ENCODE measurements at regions not wholly inside any gene's neighbourhood (a gene's known extent, or its start where the extent isn't known, plus 50 kb on each side); places are given as distances from the start of the nearest gene placed in this dataset.

- intact Hi-C loops (cut with micrococcal nuclease): loop anchor here (1.0 to 2.0 kb wide), 4 partner anchors 36 to 446 kb away; no protein-coding TSS in a partner anchor
- Histone ChIP-seq H3K4me3 (ENCODE audit: low read length) (no peak overlapping the region), H3K9me3 (ENCODE audit: control insufficient read depth in 2 of 3, low read length in 3 of 3) (no peaks in the 10 kb centered on the region), H3K4me1 (ENCODE audit: control insufficient read depth in 2 of 2, insufficient read depth in 2 of 2, low read length in 2 of 2) (peaks cover 11 to 29% of the 10 kb centered on the region in 2 donors), H3K27ac (ENCODE audit: low read depth, low read length) (no peak overlapping the region), H3K36me3 (ENCODE audit: control insufficient read depth in 2 of 3, insufficient read depth in 3 of 3, low read length in 3 of 3) (no peaks in the 10 kb centered on the region), H3K27me3 (ENCODE audit: control insufficient read depth in 2 of 2, insufficient read depth in 2 of 2, low read length in 2 of 2) (peaks cover 0 to under 1% of the 10 kb centered on the region in 2 donors)
- Mint-ChIP-seq H3K4me3 (peak overlapping the region; percentile 38 to 93 (median 86)), H3K9me3 (peaks cover 0 to 4% (median 0%) of the 10 kb centered on the region in 11 donors), H3K27ac (peak overlapping the region in 2 of 9 donors; percentile 22 to 85), H3K27me3 (peaks cover 19 to 76% (median 20%) of the 10 kb centered on the region in 5 donors), H3K36me3 (no peaks in the 10 kb centered on the region), H3K4me1 (peaks cover 20 to 50% (median 32%) of the 10 kb centered on the region in 7 donors)
- ChIA-PET CTCF (interaction anchor here (0.7 to 1.6 kb wide), 3 partner anchors 248 to 446 kb away, joined by 3 to 5 read pairs (median 3); no protein-coding TSS in a partner anchor), POLR2A (no interaction called here)
- DNase-seq: no peak
- ATAC-seq: no peak
Measured at GRCh38 chr1:10940838-10941237, 71.6 kb upstream of the TARDBP start.

DNA sequence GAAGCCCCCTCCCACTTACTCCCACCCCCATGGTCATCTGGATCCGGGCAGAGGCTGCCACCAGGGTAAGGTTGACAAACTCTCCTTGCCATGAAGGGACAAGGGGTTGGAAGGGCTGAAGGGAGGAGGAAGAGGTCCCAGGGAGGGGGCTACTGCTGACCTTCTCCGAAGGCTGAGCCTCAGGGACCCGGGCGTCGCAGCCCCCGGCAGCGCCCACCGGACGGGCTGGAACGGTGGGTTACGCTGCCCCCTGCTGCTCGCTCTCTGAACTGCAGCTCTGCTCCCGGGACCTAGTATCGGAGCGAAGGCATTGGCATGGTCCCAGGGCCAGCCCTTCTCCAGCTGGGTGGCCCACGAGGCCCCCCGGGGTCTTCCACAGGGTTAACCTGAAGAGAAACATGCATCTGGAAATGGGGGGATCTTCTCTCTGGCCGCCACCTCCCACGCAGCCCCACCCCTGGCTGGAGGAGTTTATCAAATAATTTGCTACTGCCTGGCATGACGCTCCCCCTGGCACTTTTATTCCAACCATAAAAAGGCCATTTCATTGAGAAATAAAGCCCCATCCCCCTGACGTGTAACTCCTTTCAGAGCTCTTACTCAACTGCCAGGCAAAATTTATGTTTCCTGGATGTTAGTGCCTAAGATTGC lies 70.4 kb upstream of the TARDBP start:
- no peak overlapping the region for H3K4me3 ChIP-seq (ENCODE audit: low read length)
- no peaks in the 10 kb centered on the region for H3K27me3 ChIP-seq (ENCODE audit: control insufficient read depth in 2 of 2, insufficient read depth in 2 of 2, low read length in 2 of 2)
- Mint-ChIP-seq H3K4me1 (peaks cover 20 to 49% (median 32%) of the 10 kb centered on the region in 7 donors), H3K27ac (no peak overlapping the region), H3K9me3 (peaks cover 0 to 4% (median 0%) of the 10 kb centered on the region in 11 donors), H3K36me3 (no peaks in the 10 kb centered on the region), H3K27me3 (peaks cover 19 to 72% (median 21%) of the 10 kb centered on the region in 5 donors), H3K4me3 (peak overlapping the region in 1 of 10 donors; percentile 21)
- H3K36me3 ChIP-seq (ENCODE audit: control insufficient read depth in 2 of 3, insufficient read depth in 3 of 3, low read length in 3 of 3): no peaks in the 10 kb centered on the region
- H3K27ac ChIP-seq (ENCODE audit: low read depth, low read length): no peak overlapping the region
- POLR2A ChIA-PET: interaction anchor here (0.7 kb wide), 1 partner anchor 70 kb away, joined by 3 read pairs; the partner anchor contains the start of gene TARDBP
- ATAC-seq: peak; percentile 78
- no peaks in the 10 kb centered on the region for H3K9me3 ChIP-seq (ENCODE audit: control insufficient read depth in 2 of 3, low read length in 3 of 3)
- H3K4me1 ChIP-seq (ENCODE audit: control insufficient read depth in 2 of 2, insufficient read depth in 2 of 2, low read length in 2 of 2): peaks cover 11 to 29% of the 10 kb centered on the region in 2 donors
- intact Hi-C loops (cut with micrococcal nuclease): loop anchor here (1.0 to 2.0 kb wide), 7 partner anchors 75 to 447 kb away; no protein-coding TSS in a partner anchor
- DNase-seq: peak; percentile 23 to 75 (median 53)
- CTCF ChIA-PET: interaction anchor here (0.7 to 1.4 kb wide), 4 partner anchors 9 to 447 kb away, joined by 4 to 12 read pairs (median 5); no protein-coding TSS in a partner anchor

- Histone ChIP-seq H3K9me3 (ENCODE audit: control insufficient read depth in 2 of 3, low read length in 3 of 3) (no peaks in the 10 kb centered on the region), H3K4me3 (ENCODE audit: low read length) (no peak overlapping the region), H3K27ac (ENCODE audit: low read depth, low read length) (no peak overlapping the region), H3K27me3 (ENCODE audit: control insufficient read depth in 2 of 2, insufficient read depth in 2 of 2, low read length in 2 of 2) (no peaks in the 10 kb centered on the region), H3K36me3 (ENCODE audit: control insufficient read depth in 2 of 3, insufficient read depth in 3 of 3, low read length in 3 of 3) (no peaks in the 10 kb centered on the region), H3K4me1 (ENCODE audit: control insufficient read depth in 2 of 2, insufficient read depth in 2 of 2, low read length in 2 of 2) (peaks cover 11 to 29% of the 10 kb centered on the region in 2 donors)
- peaks cover 0 to 4% (median 0%) of the 10 kb centered on the region in 11 donors for H3K9me3 Mint-ChIP-seq
- ATAC-seq (no peak), DNase-seq (no peak)
- ChIA-PET POLR2A (no interaction called here), CTCF (interaction anchor here (0.7 to 1.4 kb wide), 4 partner anchors 9 to 448 kb away, joined by 4 to 12 read pairs (median 5); no protein-coding TSS in a partner anchor)
- no peaks in the 10 kb centered on the region for H3K36me3 Mint-ChIP-seq
- H3K27me3 Mint-ChIP-seq: peaks cover 19 to 69% (median 21%) of the 10 kb centered on the region in 5 donors
- peak overlapping the region in 1 of 9 donors; percentile 31 for H3K27ac Mint-ChIP-seq
- peaks cover 20 to 44% (median 31%) of the 10 kb centered on the region in 7 donors for H3K4me1 Mint-ChIP-seq
- intact Hi-C loops (cut with micrococcal nuclease): loop anchor here in 1 of 2 donors (1.0 kb wide), 4 partner anchors 75 to 447 kb away; no protein-coding TSS in a partner anchor
- no peak overlapping the region for H3K4me3 Mint-ChIP-seq
Measured at GRCh38 chr1:10942542-10942912, 69.9 kb upstream of the TARDBP start.

DNA sequence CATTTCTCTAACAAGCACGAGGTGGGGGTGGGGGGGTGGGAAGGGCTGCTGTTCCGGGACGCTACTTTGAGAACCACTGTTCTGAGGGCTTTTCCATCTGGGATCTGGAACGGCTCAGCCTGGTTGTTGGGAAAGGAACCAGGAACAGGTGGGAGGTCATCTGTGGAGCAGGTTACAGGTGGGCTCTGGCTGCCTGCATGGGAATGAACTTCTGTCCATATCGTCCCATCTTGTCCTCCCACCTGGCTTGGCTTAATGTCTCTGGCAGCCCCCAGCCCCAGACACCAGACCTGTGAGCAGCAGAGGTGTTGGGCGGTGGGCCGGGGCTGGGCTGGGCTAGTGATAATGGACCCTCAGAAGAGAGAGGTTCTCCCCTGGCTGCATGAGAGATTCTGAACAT lies 69.4 kb upstream of the TARDBP start:
- no peak for ATAC-seq
- ChIA-PET POLR2A (no interaction called here), CTCF (no interaction called here)
- H3K4me1 ChIP-seq (ENCODE audit: control insufficient read depth in 2 of 2, insufficient read depth in 2 of 2, low read length in 2 of 2): peaks cover 11 to 29% of the 10 kb centered on the region in 2 donors
- H3K4me1 Mint-ChIP-seq: peaks cover 20 to 40% (median 27%) of the 10 kb centered on the region in 7 donors
- no peak overlapping the region for H3K4me3 ChIP-seq (ENCODE audit: low read length)
- intact Hi-C loops (cut with micrococcal nuclease): no loop called here
- peaks cover 0 to 4% (median 0%) of the 10 kb centered on the region in 11 donors for H3K9me3 Mint-ChIP-seq
- H3K27me3 ChIP-seq (ENCODE audit: control insufficient read depth in 2 of 2, insufficient read depth in 2 of 2, low read length in 2 of 2): no peaks in the 10 kb centered on the region
- no peaks in the 10 kb centered on the region for H3K36me3 Mint-ChIP-seq
- no peaks in the 10 kb centered on the region for H3K36me3 ChIP-seq (ENCODE audit: control insufficient read depth in 2 of 3, insufficient read depth in 3 of 3, low read length in 3 of 3)
- H3K9me3 ChIP-seq (ENCODE audit: control insufficient read depth in 2 of 3, low read length in 3 of 3): no peaks in the 10 kb centered on the region
- no peak overlapping the region for H3K27ac ChIP-seq (ENCODE audit: low read depth, low read length)
- peaks cover 19 to 64% (median 21%) of the 10 kb centered on the region in 5 donors for H3K27me3 Mint-ChIP-seq
- no peak overlapping the region for H3K4me3 Mint-ChIP-seq
- H3K27ac Mint-ChIP-seq: no peak overlapping the region
- no peak for DNase-seq

DNA sequence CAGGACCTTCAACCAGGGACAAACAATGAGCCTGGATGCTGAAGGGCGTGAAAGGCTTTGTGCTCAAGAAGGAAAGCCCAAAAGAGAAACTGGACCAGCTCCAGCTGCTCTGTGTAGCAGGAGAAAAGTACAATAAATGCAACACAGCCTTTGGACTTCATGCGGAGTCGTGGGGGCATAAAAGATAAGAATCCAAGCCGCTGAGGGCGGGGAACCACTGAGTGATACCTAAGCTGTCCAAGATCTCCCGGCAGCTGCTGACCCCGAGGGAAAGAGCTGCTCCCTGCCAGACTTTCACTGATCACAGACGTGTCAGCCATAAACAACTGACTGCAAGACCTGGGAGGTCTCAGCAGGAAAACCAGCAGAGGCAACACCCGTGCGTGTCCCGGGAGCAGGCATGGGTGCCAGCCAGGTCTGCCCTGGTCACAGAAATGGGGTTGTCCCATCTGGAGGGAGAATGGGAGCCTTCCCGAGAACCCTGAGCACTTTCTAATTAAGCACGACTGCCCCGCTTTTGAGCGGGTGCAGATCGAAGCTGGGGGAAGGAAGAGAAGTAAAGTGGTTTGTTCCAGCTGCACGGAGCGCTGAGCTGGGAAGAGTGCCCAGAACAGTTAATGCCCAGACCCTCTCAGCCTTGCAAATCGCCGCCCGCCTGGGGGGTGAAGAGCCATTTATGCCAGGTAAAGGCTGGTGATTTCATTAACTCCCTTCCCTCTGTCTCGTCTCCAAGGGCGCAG lies 68.3 kb upstream of the TARDBP start:
- H3K27me3 Mint-ChIP-seq: peaks cover 19 to 55% (median 21%) of the 10 kb centered on the region in 5 donors

DNA sequence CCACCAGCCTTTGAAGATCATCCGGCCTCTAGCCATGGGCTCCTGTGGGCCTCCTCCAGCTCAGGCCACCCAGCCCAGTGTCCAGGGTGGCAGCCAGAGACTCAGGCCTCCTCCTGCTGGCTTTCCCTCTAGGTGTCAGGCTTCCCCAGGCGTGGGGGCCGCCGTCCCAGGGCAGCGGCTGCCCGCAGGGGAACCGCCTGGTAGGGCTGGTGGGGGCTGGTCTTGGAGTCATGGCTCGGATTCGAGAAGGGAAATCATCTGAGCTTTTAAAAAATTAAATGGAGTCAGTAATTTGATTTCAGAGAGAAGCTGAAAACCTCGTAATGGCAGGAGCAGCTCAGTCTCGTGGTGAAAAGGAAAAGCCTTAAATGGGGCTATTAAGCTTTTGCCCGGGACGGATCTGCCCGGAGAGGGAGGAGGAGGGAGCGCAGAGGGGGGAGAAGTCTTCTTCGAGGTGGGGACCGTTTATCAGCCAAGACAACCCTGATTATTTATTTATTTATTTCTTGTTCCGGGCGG lies 66.4 kb upstream of the TARDBP start:
- CTCF ChIA-PET: interaction anchor here (0.5 to 0.6 kb wide), 2 partner anchors 21 to 52 kb away, joined by 3 read pairs; no protein-coding TSS in a partner anchor
- Mint-ChIP-seq H3K4me1 (peaks cover 0 to 16% (median 8%) of the 10 kb centered on the region in 7 donors), H3K27me3 (peaks cover 19 to 44% (median 21%) of the 10 kb centered on the region in 5 donors), H3K27ac (no peak overlapping the region), H3K9me3 (no peaks in the 10 kb centered on the region), H3K36me3 (no peaks in the 10 kb centered on the region), H3K4me3 (peak overlapping the region in 1 of 10 donors; percentile 29)
- Histone ChIP-seq H3K9me3 (ENCODE audit: control insufficient read depth in 2 of 3, low read length in 3 of 3) (no peaks in the 10 kb centered on the region), H3K27me3 (ENCODE audit: control insufficient read depth in 2 of 2, insufficient read depth in 2 of 2, low read length in 2 of 2) (no peaks in the 10 kb centered on the region), H3K36me3 (ENCODE audit: control insufficient read depth in 2 of 3, insufficient read depth in 3 of 3, low read length in 3 of 3) (no peaks in the 10 kb centered on the region), H3K4me3 (ENCODE audit: low read length) (no peak overlapping the region), H3K4me1 (ENCODE audit: control insufficient read depth in 2 of 2, insufficient read depth in 2 of 2, low read length in 2 of 2) (peaks cover 0 to 11% of the 10 kb centered on the region in 2 donors), H3K27ac (ENCODE audit: low read depth, low read length) (no peak overlapping the region)
- intact Hi-C loops (cut with micrococcal nuclease): no loop called here
- no peak for ATAC-seq
- no peak for DNase-seq
- POLR2A ChIA-PET: no interaction called here

More for the DNA sequence above, 68.3 kb upstream of the TARDBP start:
- Histone ChIP-seq H3K27ac (ENCODE audit: low read depth, low read length) (no peak overlapping the region), H3K9me3 (ENCODE audit: control insufficient read depth in 2 of 3, low read length in 3 of 3) (no peaks in the 10 kb centered on the region), H3K4me1 (ENCODE audit: control insufficient read depth in 2 of 2, insufficient read depth in 2 of 2, low read length in 2 of 2) (peaks cover 11 to 29% of the 10 kb centered on the region in 2 donors), H3K4me3 (ENCODE audit: low read length) (no peak overlapping the region), H3K27me3 (ENCODE audit: control insufficient read depth in 2 of 2, insufficient read depth in 2 of 2, low read length in 2 of 2) (no peaks in the 10 kb centered on the region), H3K36me3 (ENCODE audit: control insufficient read depth in 2 of 3, insufficient read depth in 3 of 3, low read length in 3 of 3) (no peaks in the 10 kb centered on the region)
- intact Hi-C loops (cut with micrococcal nuclease): no loop called here
- Mint-ChIP-seq H3K27ac (no peak overlapping the region), H3K4me1 (peaks cover 17 to 35% (median 24%) of the 10 kb centered on the region in 7 donors), H3K4me3 (peak overlapping the region in 6 of 10 donors; percentile 4 to 43 (median 18)), H3K9me3 (peaks cover 0 to 2% (median 0%) of the 10 kb centered on the region in 11 donors), H3K36me3 (no peaks in the 10 kb centered on the region)
- DNase-seq: no peak
- CTCF ChIA-PET: no interaction called here
- ATAC-seq: no peak
- POLR2A ChIA-PET: no interaction called here
